Psoas muscle (tissue), 7 donors: ENCODE measurements at regions not wholly inside any gene's neighbourhood (a gene's known extent, or its start where the extent isn't known, plus 50 kb on each side); places are given as distances from the start of the nearest gene placed in this dataset.

Experiments used
- ATAC-seq, 4 donors: fragments of 200-7000 bp; cut with Tn5 transposase; one replicate each; pipeline ENCODE4 v1.9.1; 2020; ENCODE audit warnings: moderate library complexity in 3 of 4, mild to moderate bottlenecking in 2 of 4
- DNase-seq, 2 donors: peaks; one replicate each; pipeline ENCODE4 v3.0.0-alpha.2; 2020
- H3K27ac ChIP-seq: fragments of 200-600 bp; one replicate; pipeline ENCODE4 v1.8.0; 2022
- H3K27me3 ChIP-seq, 3 donors: fragments of 200-600 bp in 1 of 3; one replicate each; pipeline versions ENCODE4 v1.6.1 to v1.8.0; 2013 to 2022; ENCODE audit warnings: low read length in 2 of 3, mild to moderate bottlenecking in 2 of 3, moderate library complexity in 1 of 3; ENCODE audit not compliant: insufficient read depth in 3 of 3
- H3K36me3 ChIP-seq, 2 donors: fragments of 200-600 bp in 1 of 2; one replicate each; pipeline versions ENCODE4 v1.6.1 to v1.8.0; 2013 to 2022; ENCODE audit warnings: low read depth in 1 of 2, mild to moderate bottlenecking in 1 of 2, moderate library complexity in 1 of 2; ENCODE audit not compliant: insufficient read depth in 1 of 2
- H3K4me1 ChIP-seq: fragments of 200-600 bp; one replicate; pipeline ENCODE4 v1.8.0; 2022
- H3K4me3 ChIP-seq: fragments of 200-600 bp; one replicate; pipeline ENCODE4 v1.8.0; 2022; ENCODE audit warnings: mild to moderate bottlenecking
- H3K9me3 ChIP-seq: fragments of 200-600 bp; one replicate; pipeline ENCODE4 v1.8.0; 2022
- WGBS, 3 donors: extraction: QIAGEN DNeasy Blood & Tissue Kit; methylation state at CpG; one replicate each; pipeline versions ENCODE4 v1.1.6 to v1.1.7; 2013; 5-methylcytosine and 5-hydroxymethylcytosine counted together
- intact Hi-C, 2 donors: fragments of 100-400 bp; cut with DNase I; formaldehyde crosslinking; loops; one replicate each; pipeline versions ENCODE4 v1.11.0 to v1.14.2; 2022
- TF ChIP-seq, protein P1 (sequence below): fragments of 200-600 bp; IDR thresholded peaks from one replicate; pipeline ENCODE4 v1.8.0; 2022; ENCODE audit warnings: antibody characterized with exemption
- donor health status: healthy with polysubstance abuse.
- donor health status: DM: no; HTN: no; CAD: no; lungs with moderate emphysema.
- donor health status: Bipolar disorder and iron deficiency.
- donor health status: healthy.
- donor health status: DM: yes; HTN: yes; CAD: no.
- donor health status: DM: no; HTN: no; CAD: no.
- donor health status: DM: yes; HTN: yes; CAD: no.

DNA sequence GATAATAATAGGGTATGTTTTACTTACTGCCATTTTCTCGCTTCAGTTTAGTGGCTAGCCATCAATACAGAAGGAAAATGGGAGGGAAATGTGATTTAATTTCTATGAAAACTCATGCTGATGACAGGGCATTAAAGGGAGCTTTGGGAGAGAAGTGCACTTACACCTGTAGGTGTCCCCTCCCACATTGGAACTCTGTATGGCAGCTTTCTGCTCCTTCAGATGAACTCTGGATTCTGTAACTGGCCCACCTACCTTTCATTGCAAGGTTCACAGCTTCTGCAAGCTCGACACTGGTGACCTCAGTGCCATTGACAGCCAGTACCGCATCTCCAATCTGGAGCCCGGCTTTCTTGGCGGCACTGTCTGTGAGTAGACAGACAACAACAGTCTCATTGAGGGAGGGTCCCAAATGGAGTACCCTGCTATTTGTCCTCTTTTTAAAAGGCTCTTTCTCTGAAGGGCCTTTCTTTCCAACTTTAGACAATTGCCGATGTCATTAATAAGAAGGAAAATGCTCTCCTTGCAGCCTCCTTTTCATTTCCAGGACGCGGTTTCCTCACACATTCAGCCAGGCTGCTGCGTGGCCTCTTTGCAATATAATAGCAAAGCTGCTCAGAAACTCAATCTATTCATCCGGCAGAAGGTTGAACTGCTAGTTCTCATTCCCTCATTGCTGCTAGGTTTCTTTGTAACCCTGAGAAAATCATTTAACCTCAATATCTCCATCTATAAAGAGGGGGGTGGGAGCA is 63.6 kb downstream of the NUDT12 start:
- ATAC-seq (peak in 2 of 4 donors; percentile 38 to 39), DNase-seq (no peak)

DNA sequence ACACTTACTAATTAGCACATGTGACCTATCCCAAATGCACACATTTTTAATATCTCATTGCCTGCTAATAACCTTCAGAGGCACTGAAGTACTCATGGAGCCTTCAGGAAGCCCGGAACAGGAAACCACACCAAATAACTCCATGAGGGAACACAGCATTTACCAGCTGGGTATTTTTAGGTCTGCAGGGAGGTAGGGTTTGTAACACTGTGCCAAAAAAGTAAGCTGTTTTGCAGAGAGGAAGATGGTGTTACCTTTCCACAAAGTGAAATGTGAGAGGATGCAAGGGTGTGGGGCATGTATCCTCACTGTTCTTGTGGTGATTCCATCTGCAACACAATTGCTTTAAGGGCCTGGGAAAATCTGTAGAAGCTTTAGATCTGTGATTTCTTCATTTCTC is 64.4 kb downstream of the NUDT12 start:
- 3 to 13% (median 7%) methylated on average over 1 of the region's 1 CpG for WGBS, 3 donors
- Histone ChIP-seq H3K36me3 (no peaks in the 10 kb centered on the region), H3K27me3 (no peaks in the 10 kb centered on the region), H3K4me3 (peak overlapping the region; percentile 40), H3K27ac (peak overlapping the region; percentile 80), H3K9me3 (peaks cover 5% of the 10 kb centered on the region), H3K4me1 (peaks cover 25% of the 10 kb centered on the region)
- DNase-seq (no peak), ATAC-seq (peak; percentile 93 to 97 (median 95))
- TF ChIP-seq, protein P1, sequence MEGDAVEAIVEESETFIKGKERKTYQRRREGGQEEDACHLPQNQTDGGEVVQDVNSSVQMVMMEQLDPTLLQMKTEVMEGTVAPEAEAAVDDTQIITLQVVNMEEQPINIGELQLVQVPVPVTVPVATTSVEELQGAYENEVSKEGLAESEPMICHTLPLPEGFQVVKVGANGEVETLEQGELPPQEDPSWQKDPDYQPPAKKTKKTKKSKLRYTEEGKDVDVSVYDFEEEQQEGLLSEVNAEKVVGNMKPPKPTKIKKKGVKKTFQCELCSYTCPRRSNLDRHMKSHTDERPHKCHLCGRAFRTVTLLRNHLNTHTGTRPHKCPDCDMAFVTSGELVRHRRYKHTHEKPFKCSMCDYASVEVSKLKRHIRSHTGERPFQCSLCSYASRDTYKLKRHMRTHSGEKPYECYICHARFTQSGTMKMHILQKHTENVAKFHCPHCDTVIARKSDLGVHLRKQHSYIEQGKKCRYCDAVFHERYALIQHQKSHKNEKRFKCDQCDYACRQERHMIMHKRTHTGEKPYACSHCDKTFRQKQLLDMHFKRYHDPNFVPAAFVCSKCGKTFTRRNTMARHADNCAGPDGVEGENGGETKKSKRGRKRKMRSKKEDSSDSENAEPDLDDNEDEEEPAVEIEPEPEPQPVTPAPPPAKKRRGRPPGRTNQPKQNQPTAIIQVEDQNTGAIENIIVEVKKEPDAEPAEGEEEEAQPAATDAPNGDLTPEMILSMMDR = no peak
- intact Hi-C loops = no loop called here

More for the DNA sequence above, 63.6 kb downstream of the NUDT12 start:
- TF ChIP-seq, protein P1 = no peak
- Histone ChIP-seq H3K36me3 (no peaks in the 10 kb centered on the region), H3K27me3 (no peaks in the 10 kb centered on the region), H3K4me3 (peak overlapping the region; percentile 40), H3K9me3 (peaks cover 5% of the 10 kb centered on the region), H3K27ac (peak overlapping the region; percentile 80), H3K4me1 (peaks cover 25% of the 10 kb centered on the region)
- intact Hi-C loops = loop anchor here in 1 of 2 donors (1.0 kb wide), 1 partner anchor 63 kb away; the partner anchor contains the start of gene NUDT12
- WGBS, 3 donors = 45 to 63% (median 48%) methylated on average over 10 of the region's 10 CpGs

DNA sequence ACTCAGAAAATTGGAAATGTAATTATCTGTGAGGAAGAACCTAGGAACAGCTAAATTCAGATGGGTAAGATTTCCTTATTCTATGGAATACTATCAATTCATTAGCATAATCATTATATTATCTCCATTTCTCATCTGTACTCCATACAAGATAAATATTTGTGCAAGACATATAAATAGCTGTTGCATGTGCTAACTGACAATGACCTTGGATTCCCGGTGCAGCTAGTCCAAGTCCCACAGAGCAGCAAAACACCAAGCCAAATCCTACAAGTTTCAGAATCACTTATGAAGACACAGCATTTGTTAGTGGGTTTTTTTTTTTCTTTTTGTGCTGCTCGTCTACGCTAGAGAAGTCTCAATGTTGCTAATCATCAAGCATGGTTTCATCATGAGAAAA is 64.8 kb downstream of the NUDT12 start:
- Histone ChIP-seq H3K27ac (peak overlapping the region; percentile 80), H3K27me3 (no peaks in the 10 kb centered on the region), H3K4me3 (peak overlapping the region; percentile 40), H3K36me3 (no peaks in the 10 kb centered on the region), H3K4me1 (peaks cover 25% of the 10 kb centered on the region), H3K9me3 (peaks cover 5% of the 10 kb centered on the region)
- TF ChIP-seq, protein P1 = no peak
- 10 to 16% (median 12%) methylated on average over 3 of the region's 3 CpGs for WGBS, 3 donors
- intact Hi-C loops = no loop called here
- peak; percentile 46 to 75 (median 71) for ATAC-seq
- DNase-seq = no peak

DNA sequence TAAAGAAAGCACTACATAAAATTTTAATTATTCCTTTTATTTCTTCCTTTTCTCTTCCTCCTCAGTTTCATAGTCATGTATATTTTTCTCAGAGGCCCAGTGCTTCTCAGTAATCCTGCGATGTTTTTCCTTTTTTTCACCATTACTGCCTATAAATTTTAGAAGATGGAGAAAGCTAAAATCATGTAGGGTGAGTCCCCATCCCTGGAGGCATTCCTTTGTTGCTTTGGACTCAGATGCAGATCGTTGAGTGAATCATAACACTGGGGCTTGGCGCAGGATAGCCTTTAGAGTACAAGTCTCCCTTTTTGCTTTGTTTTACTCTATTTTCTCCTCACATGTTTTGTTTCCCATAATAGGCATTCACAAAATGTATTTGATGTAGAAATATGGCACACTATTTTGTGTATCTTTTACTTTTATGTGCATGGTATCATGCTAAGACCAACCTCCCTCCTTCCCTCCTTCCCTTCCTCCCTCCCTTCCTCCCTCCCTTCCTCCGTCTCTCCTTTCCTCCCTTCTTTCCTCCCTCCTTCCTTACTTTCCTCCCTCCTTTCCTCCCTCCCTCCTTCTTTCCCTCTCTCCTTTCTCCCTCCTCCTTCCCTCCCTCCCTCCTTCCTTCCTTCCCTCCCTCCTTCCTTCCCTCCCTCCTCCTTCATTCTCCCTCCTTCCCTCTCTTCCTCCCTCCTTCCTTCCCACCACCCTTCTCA is 72.4 kb downstream of the NUDT12 start:
- H3K4me1 ChIP-seq = no peaks in the 10 kb centered on the region
- DNase-seq (no peak), ATAC-seq (no peak)
- WGBS, 3 donors = 63 to 68% (median 63%) methylated on average over 4 of the region's 4 CpGs
- H3K27ac ChIP-seq = no peak overlapping the region
- no peak overlapping the region for H3K4me3 ChIP-seq
- intact Hi-C loops = no loop called here
- no peaks in the 10 kb centered on the region for H3K27me3 ChIP-seq
- H3K9me3 ChIP-seq = peaks cover 5% of the 10 kb centered on the region
- TF ChIP-seq, protein P1 = no peak
- no peaks in the 10 kb centered on the region for H3K36me3 ChIP-seq
